ENCODE measurements at regions not wholly inside any gene's neighbourhood (a gene's known extent, or its start where the extent isn't known, plus 50 kb on each side); places are given as distances from the start of the nearest gene placed in this dataset.

DNA sequence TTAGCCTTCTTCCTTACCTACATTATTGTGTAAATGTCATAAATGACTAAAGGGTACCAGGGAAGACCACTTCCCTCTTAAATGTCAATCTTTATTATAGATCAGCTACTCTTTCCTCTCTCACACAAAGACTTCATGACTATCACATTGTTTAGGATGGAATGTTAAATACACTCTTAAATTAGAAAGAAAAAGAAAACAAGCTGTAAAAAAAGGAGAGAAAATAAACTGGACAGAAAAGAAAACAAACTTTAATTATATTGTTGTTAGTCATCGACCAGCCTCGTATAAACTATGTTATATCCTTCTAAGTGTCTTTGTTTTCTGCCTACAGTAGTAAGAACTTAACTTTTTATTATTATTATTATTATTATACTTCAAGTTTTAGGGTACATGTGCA, 666.4 kb upstream of the NR3C2 start:
- TF ChIP-seq, protein P1, sequence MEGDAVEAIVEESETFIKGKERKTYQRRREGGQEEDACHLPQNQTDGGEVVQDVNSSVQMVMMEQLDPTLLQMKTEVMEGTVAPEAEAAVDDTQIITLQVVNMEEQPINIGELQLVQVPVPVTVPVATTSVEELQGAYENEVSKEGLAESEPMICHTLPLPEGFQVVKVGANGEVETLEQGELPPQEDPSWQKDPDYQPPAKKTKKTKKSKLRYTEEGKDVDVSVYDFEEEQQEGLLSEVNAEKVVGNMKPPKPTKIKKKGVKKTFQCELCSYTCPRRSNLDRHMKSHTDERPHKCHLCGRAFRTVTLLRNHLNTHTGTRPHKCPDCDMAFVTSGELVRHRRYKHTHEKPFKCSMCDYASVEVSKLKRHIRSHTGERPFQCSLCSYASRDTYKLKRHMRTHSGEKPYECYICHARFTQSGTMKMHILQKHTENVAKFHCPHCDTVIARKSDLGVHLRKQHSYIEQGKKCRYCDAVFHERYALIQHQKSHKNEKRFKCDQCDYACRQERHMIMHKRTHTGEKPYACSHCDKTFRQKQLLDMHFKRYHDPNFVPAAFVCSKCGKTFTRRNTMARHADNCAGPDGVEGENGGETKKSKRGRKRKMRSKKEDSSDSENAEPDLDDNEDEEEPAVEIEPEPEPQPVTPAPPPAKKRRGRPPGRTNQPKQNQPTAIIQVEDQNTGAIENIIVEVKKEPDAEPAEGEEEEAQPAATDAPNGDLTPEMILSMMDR (IDR thresholded peaks at IDR 0.05) = no peak
- TF ChIP-seq POLR2AphosphoS5 (IDR thresholded peaks at IDR 0.05; ENCODE audit: insufficient read depth in 1 of 2, low read depth in 1 of 2) = no peak

Data from vagina (tissue), 2 donors.